ENCODE measurements at regions not wholly inside any gene's neighbourhood (a gene's known extent, or its start where the extent isn't known, plus 50 kb on each side); places are given as distances from the start of the nearest gene placed in this dataset.

- DNase-seq (ENCODE audit: low read depth in 4 of 4, low spot score in 3 of 4): no peak
Measured at GRCh38 chrX:146141221-146141620, 323.6 kb downstream of the SLITRK2 start.

DNA sequence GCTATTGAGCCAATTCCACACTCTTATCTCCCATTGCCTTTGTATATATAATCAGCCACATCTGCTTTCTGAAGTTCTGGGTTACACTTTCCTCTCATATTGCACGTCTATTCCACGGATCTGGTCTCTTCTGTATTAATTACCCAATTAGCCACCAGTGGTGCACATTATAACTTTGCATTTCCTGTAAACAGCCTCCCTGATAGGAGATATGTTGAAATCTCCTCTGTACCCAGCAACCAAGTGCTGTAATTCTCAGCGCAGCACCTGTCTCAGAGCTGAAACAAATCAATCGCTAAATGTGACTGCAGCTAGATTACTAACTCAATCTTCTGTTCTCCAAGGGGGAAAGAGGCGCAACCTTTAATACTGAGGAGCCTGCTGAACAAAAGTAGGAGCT is 326.4 kb downstream of the SLITRK2 start:
- DNase-seq (ENCODE audit: low read depth in 4 of 4, low spot score in 3 of 4): no peak

DNA sequence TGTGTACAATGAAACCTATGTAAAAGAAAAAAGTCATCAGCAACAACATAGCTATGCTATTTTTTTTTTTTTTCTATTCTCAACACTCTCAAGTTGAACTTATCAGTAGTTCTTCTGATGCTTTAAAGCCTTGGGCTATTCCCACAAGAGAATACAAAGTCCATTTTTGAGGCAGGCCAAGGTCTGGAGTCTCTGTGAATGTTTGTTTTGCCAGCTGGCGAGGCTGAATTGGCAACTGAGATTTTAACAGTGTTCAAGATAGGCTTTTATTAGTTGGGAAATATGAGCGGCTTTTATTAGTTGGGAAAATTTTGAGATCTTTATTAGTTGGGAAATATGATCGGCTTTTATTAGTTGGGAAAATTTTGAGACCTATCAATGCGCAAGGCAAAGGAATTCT is 336.6 kb downstream of the SLITRK2 start:
- DNase-seq (ENCODE audit: low read depth in 4 of 4, low spot score in 3 of 4): no peak

- no peak for DNase-seq (ENCODE audit: low read depth in 4 of 4, low spot score in 3 of 4)
Measured at GRCh38 chrX:146160443-146161203, 343.0 kb downstream of the SLITRK2 start.

GRCh38 chrX:146173742-146174141 is 356.1 kb downstream of the SLITRK2 start:
- no peak for DNase-seq (ENCODE audit: low read depth in 4 of 4, low spot score in 3 of 4)

- no peak for DNase-seq (ENCODE audit: low read depth in 4 of 4, low spot score in 3 of 4)
Measured at GRCh38 chrX:146181858-146182257, 364.2 kb downstream of the SLITRK2 start.

GRCh38 chrX:146186540-146186939 is 368.9 kb downstream of the SLITRK2 start:
- no peak for DNase-seq (ENCODE audit: low read depth in 4 of 4, low spot score in 3 of 4)

DNA sequence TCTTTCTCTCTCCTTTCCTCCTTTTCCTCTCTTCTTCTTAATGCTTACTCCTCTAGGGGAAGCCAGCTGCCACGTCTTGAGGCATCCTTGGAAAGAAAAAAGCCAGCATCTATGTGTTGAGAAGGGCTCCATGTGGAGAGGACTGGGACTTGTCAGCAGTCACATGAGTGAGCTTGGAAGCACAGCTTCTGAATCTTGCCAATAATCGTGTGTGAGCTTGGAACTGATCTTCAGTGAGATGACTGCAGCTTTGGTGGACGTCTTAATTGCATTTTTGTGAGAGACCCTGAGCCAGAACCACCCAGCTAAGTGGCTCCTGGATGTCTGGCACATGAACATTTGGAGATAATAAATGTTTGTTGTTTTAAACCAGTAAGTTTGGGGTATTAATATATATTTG is 371.7 kb downstream of the SLITRK2 start:
- no peak for DNase-seq (ENCODE audit: low read depth in 4 of 4, low spot score in 3 of 4)

- DNase-seq (ENCODE audit: low read depth in 4 of 4, low spot score in 3 of 4): no peak
Measured at GRCh38 chrX:146208821-146209220, 391.2 kb downstream of the SLITRK2 start.

- DNase-seq (ENCODE audit: low read depth in 4 of 4, low spot score in 3 of 4): no peak
Measured at GRCh38 chrX:146224442-146224841, 406.8 kb downstream of the SLITRK2 start.

- no peak for DNase-seq (ENCODE audit: low read depth in 4 of 4, low spot score in 3 of 4)
Measured at GRCh38 chrX:146238173-146238572, 420.5 kb downstream of the SLITRK2 start.

- DNase-seq (ENCODE audit: low read depth in 4 of 4, low spot score in 3 of 4): no peak
Measured at GRCh38 chrX:146241902-146242301, 424.3 kb downstream of the SLITRK2 start.

DNA sequence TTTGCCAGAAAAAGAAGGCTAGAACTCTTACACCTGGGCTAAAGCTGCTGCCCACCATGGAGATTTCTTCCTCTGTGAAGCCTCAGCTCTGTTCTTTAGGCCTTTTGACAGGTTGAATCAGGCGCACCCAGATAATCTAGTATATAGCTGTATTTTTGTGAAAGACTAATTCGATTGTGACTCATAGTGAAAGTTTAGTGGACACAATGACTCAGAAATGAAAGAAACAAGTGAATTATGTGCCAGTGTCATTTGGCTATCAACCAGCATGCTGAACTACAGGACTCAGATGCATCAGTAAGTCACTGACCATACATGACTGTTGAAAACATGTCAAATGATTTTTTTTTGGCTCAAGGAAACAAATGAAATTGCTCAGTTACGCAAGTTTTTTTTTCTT is 425.4 kb downstream of the SLITRK2 start:
- DNase-seq (ENCODE audit: low read depth in 4 of 4, low spot score in 3 of 4): no peak

GRCh38 chrX:146259207-146259606 is 441.6 kb downstream of the SLITRK2 start:
- DNase-seq (ENCODE audit: low read depth in 4 of 4, low spot score in 3 of 4): no peak

GRCh38 chrX:146264763-146265375 is 447.2 kb downstream of the SLITRK2 start:
- no peak for DNase-seq (ENCODE audit: low read depth in 4 of 4, low spot score in 3 of 4)

DNA sequence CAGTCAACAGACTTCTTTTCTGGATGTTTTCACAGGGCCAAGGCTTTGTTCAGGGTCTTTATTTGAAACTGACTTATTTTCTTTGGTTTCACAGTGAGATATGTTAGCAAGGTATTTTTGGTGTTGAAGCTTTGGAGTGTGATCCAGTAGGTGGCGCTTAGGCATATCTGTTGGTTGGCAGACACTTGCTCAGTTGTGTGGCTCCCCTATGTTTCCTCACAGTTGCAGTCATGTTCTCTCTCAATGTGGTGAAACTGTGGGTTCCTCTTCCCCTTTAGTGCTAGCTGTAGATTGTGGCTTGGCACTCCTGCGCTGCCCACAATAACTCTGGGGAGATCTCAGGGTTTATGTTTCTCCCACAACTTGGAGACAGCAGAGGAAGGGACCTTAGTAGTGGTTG is 460.8 kb downstream of the SLITRK2 start:
- peak in 1 of 4 donors; percentile 1 for DNase-seq (ENCODE audit: low read depth in 4 of 4, low spot score in 3 of 4)

Data from right renal pelvis (tissue), 4 donors.